Psoas muscle (tissue), 7 donors: ENCODE measurements at regions not wholly inside any gene's neighbourhood (a gene's known extent, or its start where the extent isn't known, plus 50 kb on each side); places are given as distances from the start of the nearest gene placed in this dataset.

ENCODE experiments used
- ATAC-seq, 4 donors: fragments of 200-7000 bp; cut with Tn5 transposase; one replicate each; pipeline ENCODE4 v1.9.1; 2020; ENCODE audit warnings: moderate library complexity in 3 of 4, mild to moderate bottlenecking in 2 of 4
- DNase-seq, 2 donors: peaks; one replicate each; pipeline ENCODE4 v3.0.0-alpha.2; 2020
- H3K27ac ChIP-seq: fragments of 200-600 bp; one replicate; pipeline ENCODE4 v1.8.0; 2022
- H3K27me3 ChIP-seq, 3 donors: fragments of 200-600 bp in 1 of 3; one replicate each; pipeline versions ENCODE4 v1.6.1 to v1.8.0; 2013 to 2022; ENCODE audit warnings: low read length in 2 of 3, mild to moderate bottlenecking in 2 of 3, moderate library complexity in 1 of 3; ENCODE audit not compliant: insufficient read depth in 3 of 3
- H3K36me3 ChIP-seq, 2 donors: fragments of 200-600 bp in 1 of 2; one replicate each; pipeline versions ENCODE4 v1.6.1 to v1.8.0; 2013 to 2022; ENCODE audit warnings: low read depth in 1 of 2, mild to moderate bottlenecking in 1 of 2, moderate library complexity in 1 of 2; ENCODE audit not compliant: insufficient read depth in 1 of 2
- H3K4me1 ChIP-seq: fragments of 200-600 bp; one replicate; pipeline ENCODE4 v1.8.0; 2022
- H3K4me3 ChIP-seq: fragments of 200-600 bp; one replicate; pipeline ENCODE4 v1.8.0; 2022; ENCODE audit warnings: mild to moderate bottlenecking
- H3K9me3 ChIP-seq: fragments of 200-600 bp; one replicate; pipeline ENCODE4 v1.8.0; 2022
- WGBS, 3 donors: extraction: QIAGEN DNeasy Blood & Tissue Kit; methylation state at CpG; one replicate each; pipeline versions ENCODE4 v1.1.6 to v1.1.7; 2013; 5-methylcytosine and 5-hydroxymethylcytosine counted together
- intact Hi-C, 2 donors: fragments of 100-400 bp; cut with DNase I; formaldehyde crosslinking; loops; one replicate each; pipeline versions ENCODE4 v1.11.0 to v1.14.2; 2022
- TF ChIP-seq, protein P1 (sequence below): fragments of 200-600 bp; IDR thresholded peaks from one replicate; pipeline ENCODE4 v1.8.0; 2022; ENCODE audit warnings: antibody characterized with exemption
- donor health status: healthy with polysubstance abuse.
- donor health status: DM: no; HTN: no; CAD: no; lungs with moderate emphysema.
- donor health status: Bipolar disorder and iron deficiency.
- donor health status: healthy.
- donor health status: DM: yes; HTN: yes; CAD: no.
- donor health status: DM: no; HTN: no; CAD: no.
- donor health status: DM: yes; HTN: yes; CAD: no.

DNA sequence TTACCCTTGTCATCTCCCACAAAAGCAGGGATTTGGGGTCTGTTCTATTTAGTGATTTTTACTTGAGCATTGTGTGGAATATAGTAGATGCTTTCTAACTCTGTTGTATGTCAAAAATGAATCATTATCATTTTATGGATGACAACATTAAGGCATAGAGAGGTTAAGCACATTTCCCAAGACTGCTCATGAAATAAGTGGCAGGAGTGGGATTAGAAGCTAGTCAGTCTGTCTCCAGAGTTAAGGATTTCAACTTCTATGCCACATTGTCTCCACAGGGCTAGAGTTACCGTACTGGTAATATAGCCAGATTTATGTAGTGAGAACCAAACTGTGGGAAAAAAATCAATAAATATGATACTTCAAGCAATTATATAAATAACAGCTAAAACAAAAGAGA, 170.6 kb upstream of the DCN start:
- no peak for DNase-seq
- Histone ChIP-seq H3K4me3 (no peak overlapping the region), H3K4me1 (no peaks in the 10 kb centered on the region), H3K9me3 (no peaks in the 10 kb centered on the region), H3K27ac (no peak overlapping the region), H3K36me3 (no peaks in the 10 kb centered on the region), H3K27me3 (peaks cover 0 to 2% (median 0%) of the 10 kb centered on the region in 3 donors)
- intact Hi-C loops, result no loop called here
- TF ChIP-seq, protein P1, sequence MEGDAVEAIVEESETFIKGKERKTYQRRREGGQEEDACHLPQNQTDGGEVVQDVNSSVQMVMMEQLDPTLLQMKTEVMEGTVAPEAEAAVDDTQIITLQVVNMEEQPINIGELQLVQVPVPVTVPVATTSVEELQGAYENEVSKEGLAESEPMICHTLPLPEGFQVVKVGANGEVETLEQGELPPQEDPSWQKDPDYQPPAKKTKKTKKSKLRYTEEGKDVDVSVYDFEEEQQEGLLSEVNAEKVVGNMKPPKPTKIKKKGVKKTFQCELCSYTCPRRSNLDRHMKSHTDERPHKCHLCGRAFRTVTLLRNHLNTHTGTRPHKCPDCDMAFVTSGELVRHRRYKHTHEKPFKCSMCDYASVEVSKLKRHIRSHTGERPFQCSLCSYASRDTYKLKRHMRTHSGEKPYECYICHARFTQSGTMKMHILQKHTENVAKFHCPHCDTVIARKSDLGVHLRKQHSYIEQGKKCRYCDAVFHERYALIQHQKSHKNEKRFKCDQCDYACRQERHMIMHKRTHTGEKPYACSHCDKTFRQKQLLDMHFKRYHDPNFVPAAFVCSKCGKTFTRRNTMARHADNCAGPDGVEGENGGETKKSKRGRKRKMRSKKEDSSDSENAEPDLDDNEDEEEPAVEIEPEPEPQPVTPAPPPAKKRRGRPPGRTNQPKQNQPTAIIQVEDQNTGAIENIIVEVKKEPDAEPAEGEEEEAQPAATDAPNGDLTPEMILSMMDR, result no peak
- WGBS, 3 donors, result 83 to 96% (median 84%) methylated on average over 1 of the region's 1 CpG
- ATAC-seq, result no peak

DNA sequence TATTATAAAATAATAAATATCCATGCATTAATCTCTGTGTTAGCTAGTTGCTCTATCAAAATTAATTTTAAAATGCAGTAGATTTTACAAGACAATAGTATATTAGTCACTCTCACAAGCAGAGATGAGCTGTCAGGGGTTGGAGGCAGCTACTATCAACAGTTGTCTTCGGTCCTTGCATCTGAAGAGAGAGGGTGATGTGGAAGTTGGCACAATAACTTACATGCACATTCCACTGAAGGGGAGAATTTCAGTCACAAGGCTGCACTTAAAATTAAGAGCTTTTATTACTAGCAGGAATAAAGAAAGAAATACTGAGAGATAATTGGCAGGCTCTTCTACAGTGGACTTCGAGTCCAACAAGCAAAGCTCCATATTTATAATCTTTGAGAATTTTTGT, 166.9 kb upstream of the DCN start:
- intact Hi-C loops, result loop anchor here in 1 of 2 donors (5.0 kb wide), 1 partner anchor 362 kb away; no protein-coding TSS in a partner anchor
- Histone ChIP-seq H3K4me1 (no peaks in the 10 kb centered on the region), H3K27me3 (peaks cover 0 to 2% (median 0%) of the 10 kb centered on the region in 3 donors), H3K36me3 (no peaks in the 10 kb centered on the region), H3K4me3 (no peak overlapping the region), H3K9me3 (no peaks in the 10 kb centered on the region), H3K27ac (no peak overlapping the region)
- TF ChIP-seq, protein P1, result no peak
- 28 to 40% (median 28%) methylated on average over 2 of the region's 2 CpGs for WGBS, 3 donors
- DNase-seq, result no peak
- no peak for ATAC-seq

DNA sequence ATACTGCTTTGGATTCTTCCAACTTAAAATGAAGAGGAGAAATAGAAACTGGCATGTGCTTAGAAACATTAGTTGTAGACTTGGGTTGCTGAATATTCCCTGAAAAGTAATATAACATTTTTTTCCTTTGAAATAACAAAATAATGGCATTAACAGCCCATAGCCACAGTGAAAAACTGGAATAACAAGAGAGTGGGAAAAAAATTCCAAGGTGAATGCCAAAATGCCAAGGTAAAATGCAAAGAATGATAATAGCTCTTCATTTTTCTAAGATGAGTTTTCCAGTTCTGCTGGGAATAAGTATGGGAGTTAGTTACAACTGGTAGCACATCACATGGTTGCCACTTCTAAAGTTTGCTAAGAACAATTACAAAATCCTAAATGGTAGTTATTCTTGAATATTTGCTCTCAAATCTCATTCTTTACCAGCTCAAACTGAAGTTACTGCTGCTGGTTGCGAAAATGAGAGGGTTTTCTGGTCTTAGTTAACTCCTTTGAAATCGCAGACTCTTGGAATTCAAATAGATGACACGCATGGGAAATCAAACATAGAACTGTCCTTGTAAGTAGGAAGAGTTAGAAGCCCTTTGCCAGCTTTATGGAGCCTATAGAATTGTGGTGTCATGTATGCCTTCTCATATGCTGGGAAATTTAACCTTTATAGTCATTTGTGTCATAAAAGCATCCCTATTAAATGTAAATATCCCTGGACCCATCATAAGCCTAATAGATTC, 165.0 kb upstream of the DCN start:
- Histone ChIP-seq H3K9me3 (no peaks in the 10 kb centered on the region), H3K4me1 (no peaks in the 10 kb centered on the region), H3K4me3 (no peak overlapping the region), H3K36me3 (no peaks in the 10 kb centered on the region), H3K27me3 (peaks cover 0 to 2% (median 0%) of the 10 kb centered on the region in 3 donors), H3K27ac (no peak overlapping the region)
- ATAC-seq, result no peak
- 75 to 92% (median 89%) methylated on average over 3 of the region's 3 CpGs for WGBS, 3 donors
- TF ChIP-seq, protein P1, result no peak
- intact Hi-C loops, result loop anchor here in 1 of 2 donors (5.0 kb wide), 1 partner anchor 360 kb away; no protein-coding TSS in a partner anchor
- no peak for DNase-seq

DNA sequence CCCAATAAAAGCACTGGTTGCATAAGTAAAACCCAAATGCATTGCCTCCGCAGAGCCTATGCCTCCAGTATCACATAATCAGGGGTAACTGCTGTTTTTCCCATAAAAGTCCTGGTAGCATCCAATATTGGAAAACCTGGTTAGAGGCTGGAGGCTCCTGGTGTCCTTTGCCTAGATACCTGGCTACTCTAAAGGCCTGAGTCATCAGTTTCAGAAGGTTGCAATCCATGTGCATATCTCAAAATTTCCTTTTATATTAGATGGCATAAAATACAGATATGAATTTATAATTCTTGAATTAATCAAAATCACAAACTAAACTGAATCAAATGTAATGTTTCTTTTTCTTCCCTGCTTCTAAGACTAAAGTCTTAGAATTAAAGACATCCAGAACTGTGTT, 164.2 kb upstream of the DCN start:
- peaks cover 0 to 2% (median 0%) of the 10 kb centered on the region in 3 donors for H3K27me3 ChIP-seq
- no peak overlapping the region for H3K27ac ChIP-seq
- 92 to 100% (median 97%) methylated on average over 1 of the region's 1 CpG for WGBS, 3 donors
- no peaks in the 10 kb centered on the region for H3K9me3 ChIP-seq
- TF ChIP-seq, protein P1, result no peak
- intact Hi-C loops, result loop anchor here in 1 of 2 donors (5.0 kb wide), 1 partner anchor 360 kb away; no protein-coding TSS in a partner anchor
- H3K36me3 ChIP-seq, result no peaks in the 10 kb centered on the region
- DNase-seq, result no peak
- no peak for ATAC-seq
- H3K4me1 ChIP-seq, result no peaks in the 10 kb centered on the region
- no peak overlapping the region for H3K4me3 ChIP-seq
